Ovary (tissue), 7 donors: ENCODE measurements at regions not wholly inside any gene's neighbourhood (a gene's known extent, or its start where the extent isn't known, plus 50 kb on each side); places are given as distances from the start of the nearest gene placed in this dataset.

Experiments
- DNase-seq, 5 donors: peaks; one replicate each; pipeline ENCODE4 v3.0.0-alpha.2; 2019 to 2020
- H3K27ac ChIP-seq, 2 donors: fragments of 200-600 bp; one replicate each; pipeline versions ENCODE4 v1.5.1 to v1.8.0; 2019 to 2022
- H3K27me3 ChIP-seq: fragments of 200-600 bp; one replicate; pipeline ENCODE4 v1.8.0; 2022
- H3K36me3 ChIP-seq: fragments of 200-600 bp; sonication (generic); one replicate; pipeline ENCODE4 v1.5.1; 2019
- H3K4me1 ChIP-seq: one replicate; pipeline ENCODE4 v1.8.1; 2013; ENCODE audit warnings: mild to moderate bottlenecking, moderate library complexity; ENCODE audit not compliant: insufficient read depth
- H3K4me3 ChIP-seq: fragments of 200-600 bp; sonication (generic); one replicate; pipeline ENCODE4 v1.5.1; 2017
- H3K9me3 ChIP-seq, 2 donors: fragments of 200-600 bp in 1 of 2; sonication (generic) in 1 of 2; one replicate each; pipeline versions ENCODE4 v1.5.1 to v1.8.1; 2013 to 2019; ENCODE audit warnings: mild to moderate bottlenecking in 1 of 2, moderate library complexity in 1 of 2
- CTCF ChIP-seq, 3 donors: fragments of 450-650 bp in 2 of 3; fragments of 200-600 bp in 1 of 3; IDR thresholded peaks; one replicate each; pipeline versions ENCODE4 v1.5.1 to v1.8.0; 2016 to 2022; ENCODE audit warnings: antibody characterized with exemption in 3 of 3, mild to moderate bottlenecking in 1 of 3
- EP300 ChIP-seq: sonication (generic); formaldehyde crosslinking; IDR thresholded peaks from one replicate; pipeline ENCODE4 v1.6.1; 2017; ENCODE audit warnings: antibody characterized with exemption
- POLR2A ChIP-seq: fragments of 450-650 bp; IDR thresholded peaks from one replicate; pipeline ENCODE4 v1.6.1; 2017; ENCODE audit warnings: antibody characterized with exemption, mild to moderate bottlenecking, moderate library complexity
- WGBS, 3 donors: extraction: QIAGEN DNeasy Blood & Tissue Kit in 1 of 3; methylation state at CpG; one replicate each; pipeline versions ENCODE4 v1.1.5 to v1.1.7; 2013 to 2017; 5-methylcytosine and 5-hydroxymethylcytosine counted together
- intact Hi-C, 4 donors: fragments of 100-400 bp; cut with DNase I; formaldehyde crosslinking; loops; one replicate each; pipeline versions ENCODE4 v1.11.0 to v1.15.1; 2022 to 2023
- donor health status: DM: no; HTN: no; CAD: no; lungs with moderate emphysema.
- donor health status: DM: no; HTN: no; CAD: no.
- donor health status: Bipolar disorder and iron deficiency.
- donor health status: DM: no; HTN: no; CAD: no.
- donor health status: DM: yes; HTN: yes; CAD: no.

DNA sequence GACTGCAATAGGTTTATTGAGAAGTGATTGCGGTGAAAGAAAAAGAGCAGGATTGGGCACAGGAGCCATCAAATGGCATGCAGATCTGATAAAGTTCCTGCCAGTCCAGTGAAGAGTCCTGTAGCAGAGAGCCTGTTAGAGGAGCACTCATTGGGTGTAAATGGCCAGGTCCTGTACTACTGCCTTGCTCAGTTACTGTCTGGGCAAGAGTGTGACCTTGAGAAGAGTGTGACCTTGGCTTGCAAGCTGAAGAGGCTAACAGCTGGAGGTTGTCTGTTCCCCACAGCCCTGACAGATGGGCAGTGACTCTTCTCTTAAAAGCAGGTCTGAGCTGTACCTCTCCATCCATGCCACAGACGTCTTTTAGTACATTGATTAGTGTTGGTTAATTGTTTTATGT, 148.6 kb upstream of the SLC38A2 start:
- intact Hi-C loops: loop anchor here in 1 of 4 donors (5.0 kb wide), 1 partner anchor 149 kb away; the partner anchor contains the start of gene SLC38A2
- Histone ChIP-seq H3K4me3 (no peak overlapping the region), H3K4me1 (peaks cover 46% of the 10 kb centered on the region), H3K36me3 (no peaks in the 10 kb centered on the region), H3K27me3 (no peaks in the 10 kb centered on the region), H3K9me3 (no peaks in the 10 kb centered on the region), H3K27ac (peak overlapping the region in 1 of 2 donors; percentile 63)
- no peak for TF ChIP-seq POLR2A
- TF ChIP-seq CTCF (IDR thresholded peaks at IDR 0.05): no peak
- TF ChIP-seq EP300: no peak
- DNase-seq: peak in 4 of 5 donors; percentile 55 to 60 (median 59)
- 45 to 63% (median 48%) methylated on average over 2 of the region's 2 CpGs for WGBS, 3 donors

GRCh38 chr12:46519407-46519806, 146.8 kb upstream of the SLC38A2 start:
- H3K9me3 ChIP-seq: no peaks in the 10 kb centered on the region
- peaks cover 38% of the 10 kb centered on the region for H3K4me1 ChIP-seq
- intact Hi-C loops: no loop called here
- H3K4me3 ChIP-seq: no peak overlapping the region
- H3K27ac ChIP-seq: peak overlapping the region; percentile 11 to 63
- DNase-seq: no peak
- TF ChIP-seq EP300: no peak
- no peak for TF ChIP-seq POLR2A
- no peak for TF ChIP-seq CTCF (IDR thresholded peaks at IDR 0.05)
- 86 to 100% (median 93%) methylated on average over 1 of the region's 1 CpG for WGBS, 3 donors
- H3K36me3 ChIP-seq: no peaks in the 10 kb centered on the region
- no peaks in the 10 kb centered on the region for H3K27me3 ChIP-seq

GRCh38 chr12:46518729-46519128, 146.2 kb upstream of the SLC38A2 start:
- Histone ChIP-seq H3K9me3 (no peaks in the 10 kb centered on the region), H3K36me3 (no peaks in the 10 kb centered on the region), H3K4me1 (peaks cover 33% of the 10 kb centered on the region), H3K4me3 (no peak overlapping the region), H3K27me3 (no peaks in the 10 kb centered on the region), H3K27ac (peak overlapping the region; percentile 9 to 63)
- no peak for DNase-seq
- intact Hi-C loops: no loop called here
- TF ChIP-seq CTCF (IDR thresholded peaks at IDR 0.05) (no peak), POLR2A (no peak), EP300 (no peak)
- 9 to 19% (median 11%) methylated on average over 3 of the region's 3 CpGs for WGBS, 3 donors

- intact Hi-C loops: no loop called here
- TF ChIP-seq POLR2A: no peak
- TF ChIP-seq EP300: no peak
- no peak for TF ChIP-seq CTCF (IDR thresholded peaks at IDR 0.05)
- Histone ChIP-seq H3K27me3 (no peaks in the 10 kb centered on the region), H3K4me3 (no peak overlapping the region), H3K27ac (peak overlapping the region; percentile 9 to 63), H3K36me3 (no peaks in the 10 kb centered on the region), H3K4me1 (peaks cover 30% of the 10 kb centered on the region), H3K9me3 (no peaks in the 10 kb centered on the region)
- peak in 3 of 5 donors; percentile 35 to 59 (median 55) for DNase-seq
These were observed 145.6 kb upstream of the SLC38A2 start for GRCh38 chr12:46518169-46518568.
